ENCODE measurements at regions not wholly inside any gene's neighbourhood (a gene's known extent, or its start where the extent isn't known, plus 50 kb on each side); places are given as distances from the start of the nearest gene placed in this dataset.

- CTCF ChIA-PET: no interaction called here
- POLR2A ChIA-PET: no interaction called here
- no peak for TF ChIP-seq MZF1 (tag by site-specific recombination; IDR thresholded peaks at IDR 0.05; ENCODE audit: borderline replicate concordance)
- no peak for TF ChIP-seq GLIS1 (tag by site-specific recombination; IDR thresholded peaks at IDR 0.05)
- TF ChIP-seq ZNF548 (tag by site-specific recombination; IDR thresholded peaks at IDR 0.05): no peak
- TF ChIP-seq ZNF426 (tag by site-specific recombination; IDR thresholded peaks at IDR 0.05): no peak
- TF ChIP-seq ZNF600 (tag by site-specific recombination; IDR thresholded peaks at IDR 0.05): no peak
- TF ChIP-seq ZNF513 (tag by site-specific recombination; IDR thresholded peaks at IDR 0.05): no peak
- TF ChIP-seq TSHZ1 (tag by site-specific recombination; IDR thresholded peaks at IDR 0.05; ENCODE audit: borderline replicate concordance): no peak
- TF ChIP-seq MYNN (tag by site-specific recombination; IDR thresholded peaks at IDR 0.05; ENCODE audit: borderline replicate concordance): no peak
- TF ChIP-seq MEIS1 (CRISPR knock-in tag; IDR thresholded peaks at IDR 0.05; ENCODE audit: borderline replicate concordance): no peak
- TF ChIP-seq ELK4 (IDR thresholded peaks at IDR 0.05; ENCODE audit: borderline replicate concordance, low read depth, low read length): no peak
- TF ChIP-seq ZBTB49 (tag by site-specific recombination; IDR thresholded peaks at IDR 0.05; ENCODE audit: low read depth): no peak
- no peak for TF ChIP-seq ZBTB20 (tag by site-specific recombination; IDR thresholded peaks at IDR 0.05)
- TF ChIP-seq RBAK (tag by site-specific recombination; IDR thresholded peaks at IDR 0.05): no peak
- no peak for TF ChIP-seq ZNF518A (tag by site-specific recombination; conservative IDR thresholded peaks at IDR 0.05; ENCODE audit: low read depth)
- TF ChIP-seq ZNF621 (tag by site-specific recombination; IDR thresholded peaks at IDR 0.05): no peak
- TF ChIP-seq ZNF561 (tag by site-specific recombination; IDR thresholded peaks at IDR 0.05; ENCODE audit: borderline replicate concordance): no peak
- TF ChIP-seq REPIN1 (tag by site-specific recombination; IDR thresholded peaks at IDR 0.05; ENCODE audit: low read depth): no peak
- Histone ChIP-seq H3K4me3 (ENCODE audit: low read depth, low read length) (no peak overlapping the region), H3K4me1 (ENCODE audit: control insufficient read depth, insufficient read depth, low read length) (no peaks in the 10 kb centered on the region), H3K36me3 (ENCODE audit: control insufficient read depth in 2 of 2, insufficient read depth in 1 of 2, low read length in 2 of 2) (no peaks in the 10 kb centered on the region), H3K9me3 (ENCODE audit: control insufficient read depth, insufficient read depth, low read depth, low read length) (no peaks in the 10 kb centered on the region), H3K27ac (ENCODE audit: extremely low read depth, low read depth, low read length) (no peak overlapping the region)
These were observed 117.3 kb upstream of the PCBD1 start for GRCh38 chr10:71005337-71006305.

All from HEK293 (cell line).